Keratinocyte (primary cell): ENCODE measurements at regions not wholly inside any gene's neighbourhood (a gene's known extent, or its start where the extent isn't known, plus 50 kb on each side); places are given as distances from the start of the nearest gene placed in this dataset.

Experiments
- DNase-seq: peaks from one replicate; pipeline ENCODE4 v3.0.0-alpha.2; 2011; ENCODE audit warnings: low read depth, missing footprints, low spot score
- FAIRE-seq: peaks from 2 replicates; lab custom pipeline; 2011; peaks lifted over from hg19 to GRCh38; lab: Jason Lieb, UNC
- H2AFZ ChIP-seq: 2 replicates; pipeline ENCODE4 v1.6.0; 2012; ENCODE audit warnings: low read length, control low read depth, inconsistent platforms; ENCODE audit not compliant: control insufficient read depth
- H3K27ac ChIP-seq: 2 replicates; pipeline ENCODE4 v1.5.1; 2011; ENCODE audit warnings: low read length; ENCODE audit not compliant: control insufficient read depth, insufficient read depth
- H3K27me3 ChIP-seq: 3 replicates; pipeline ENCODE4 v1.6.0; 2011; ENCODE audit warnings: low read length; ENCODE audit not compliant: control insufficient read depth, insufficient read depth; ENCODE audit errors: extremely low read depth
- H3K36me3 ChIP-seq, 2 experiments: 2 replicates in 1 of 2; 3 replicates in 1 of 2; pipeline ENCODE4 v1.5.1; 2011; ENCODE audit warnings: low read length in 2 of 2, mild to moderate bottlenecking in 1 of 2; ENCODE audit not compliant: control insufficient read depth in 2 of 2, insufficient read depth in 2 of 2; ENCODE audit errors: extremely low read depth in 1 of 2
- H3K4me1 ChIP-seq: 3 replicates; pipeline ENCODE4 v1.5.1; 2011; ENCODE audit warnings: low read length; ENCODE audit not compliant: control insufficient read depth, insufficient read depth; ENCODE audit errors: extremely low read depth
- H3K4me2 ChIP-seq: 3 replicates; pipeline ENCODE4 v1.6.0; 2011; ENCODE audit warnings: low read depth, low read length; ENCODE audit not compliant: control insufficient read depth, insufficient read depth; ENCODE audit errors: extremely low read depth
- H3K4me3 ChIP-seq, 3 experiments: fragments of 200-600 bp in 1 of 3; sonication (generic) in 1 of 3; 2 replicates in 2 of 3; 3 replicates in 1 of 3; pipeline ENCODE4 v1.5.1; 2011 to 2016; ENCODE audit warnings: low read length in 3 of 3, mild to moderate bottlenecking in 3 of 3, control low read depth in 2 of 3, inconsistent platforms in 1 of 3, low read depth in 1 of 3, mixed read lengths in 1 of 3, mixed run types in 1 of 3, moderate library complexity in 1 of 3; ENCODE audit not compliant: control insufficient read depth in 2 of 3, insufficient read depth in 2 of 3; ENCODE audit errors: extremely low read depth in 1 of 3
- H3K79me2 ChIP-seq: 2 replicates; pipeline ENCODE4 v1.6.0; 2012; ENCODE audit warnings: low read length; ENCODE audit not compliant: control insufficient read depth, insufficient read depth
- H3K9ac ChIP-seq: 3 replicates; pipeline ENCODE4 v1.6.0; 2011; ENCODE audit warnings: low read length; ENCODE audit not compliant: control insufficient read depth, insufficient read depth; ENCODE audit errors: extremely low read depth
- H3K9me1 ChIP-seq: 3 replicates; pipeline ENCODE4 v1.6.0; 2011; ENCODE audit warnings: low read length; ENCODE audit not compliant: control insufficient read depth, insufficient read depth; ENCODE audit errors: extremely low read depth
- H3K9me3 ChIP-seq: 2 replicates; pipeline ENCODE4 v1.5.1; 2012; ENCODE audit warnings: low read depth, low read length; ENCODE audit not compliant: control insufficient read depth
- H4K20me1 ChIP-seq: 3 replicates; pipeline ENCODE4 v1.6.0; 2011; ENCODE audit warnings: low read length; ENCODE audit not compliant: control insufficient read depth, insufficient read depth; ENCODE audit errors: extremely low read depth
- CTCF ChIP-seq, 3 experiments: IDR thresholded peaks in 1 of 3; conservative IDR thresholded peaks in 1 of 3; optimal IDR thresholded peaks in 1 of 3; 2 replicates in 2 of 3; 3 replicates in 1 of 3; pipeline versions ENCODE3 to v1.5.1; 2011; ENCODE audit warnings: low read length in 3 of 3, mild to moderate bottlenecking in 3 of 3, moderate library complexity in 2 of 3, control low read depth in 1 of 3, inconsistent platforms in 1 of 3; ENCODE audit not compliant: insufficient read depth in 2 of 3; ENCODE audit errors: extremely low read depth in 1 of 3
- EZH2 ChIP-seq: IDR thresholded peaks from one replicate; pipeline ENCODE4 v1.6.1; 2012; ENCODE audit warnings: inconsistent platforms, mild to moderate bottlenecking, low read length, moderate library complexity
- dilution Hi-C: fragments of 300-500 bp; cut with MboI; formaldehyde crosslinking; loops from one replicate; pipeline ENCODE4 v1.7.0; 2020; ENCODE audit warnings: low sequenced_read_pairs; ENCODE audit not compliant: extremely low pct_ligation_motif_present

DNA sequence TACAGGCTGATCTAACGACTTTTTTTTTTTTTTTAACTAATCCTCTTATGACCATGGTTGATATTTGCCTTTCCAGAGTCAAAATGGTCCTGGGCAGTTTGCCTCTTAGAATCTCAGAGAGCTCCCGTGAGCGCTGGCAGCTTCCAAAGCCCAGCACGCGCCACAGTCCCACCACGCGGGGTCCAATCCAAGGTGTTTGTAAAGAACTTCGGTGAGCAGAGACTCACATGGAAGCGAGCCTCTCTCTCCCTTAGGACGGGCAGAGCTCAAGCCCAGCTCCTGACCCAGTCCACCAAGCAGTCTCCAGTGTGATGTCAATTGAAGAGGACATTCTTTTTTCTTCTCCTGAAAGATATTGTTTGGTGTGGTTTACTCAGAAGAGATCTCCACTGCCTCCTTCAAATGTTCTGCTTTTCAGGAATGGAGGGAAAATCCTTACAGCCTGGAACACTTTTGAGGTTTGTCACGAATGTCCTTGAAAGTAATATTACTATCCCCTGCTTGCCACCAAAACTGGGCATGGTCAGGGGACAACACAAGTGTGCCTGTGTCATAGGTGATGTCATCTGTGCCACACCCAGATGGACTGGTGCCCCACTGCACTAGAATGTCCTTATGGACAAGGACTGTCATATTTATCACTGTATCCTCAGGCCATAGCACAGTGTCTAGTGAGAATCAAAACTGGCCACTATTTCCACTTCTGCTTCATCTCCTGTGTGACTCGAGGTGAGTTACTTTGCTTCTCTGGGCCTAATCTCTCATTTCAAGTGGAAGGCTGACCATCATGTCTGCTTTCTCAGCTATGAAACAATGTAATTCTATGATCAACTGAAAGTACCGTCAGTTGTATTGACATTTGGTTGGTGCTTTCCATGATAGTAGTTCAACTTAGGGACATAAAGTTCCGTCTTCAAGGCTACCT lies 97.4 kb upstream of the EDEM3 start:
- FAIRE-seq (no peak), DNase-seq (no peak)
- Histone ChIP-seq H3K9ac (no peak overlapping the region), H2AFZ (no peak overlapping the region), H3K4me2 (no peak overlapping the region), H3K27ac (no peak overlapping the region), H3K9me3 (no peaks in the 10 kb centered on the region), H3K27me3 (no peaks in the 10 kb centered on the region), H3K36me3 (peaks cover 0 to 5% of the 10 kb centered on the region in 2 experiments), H3K4me1 (no peaks in the 10 kb centered on the region), H3K79me2 (no peaks in the 10 kb centered on the region), H3K4me3 (no peak overlapping the region), H3K9me1 (no peaks in the 10 kb centered on the region), H4K20me1 (no peaks in the 10 kb centered on the region)
- dilution Hi-C loops: no loop called here
- TF ChIP-seq EZH2: no peak
- no peak for TF ChIP-seq CTCF (optimal IDR thresholded peaks at IDR 0.05 in 1 of 3, IDR thresholded peaks at IDR 0.05 in 1 of 3, conservative IDR thresholded peaks at IDR 0.05 in 1 of 3; ENCODE audit: extremely low read depth in 1 of 3, insufficient read depth in 2 of 3, low read length in 3 of 3)

GRCh38 chr1:184843732-184844495 lies 89.3 kb upstream of the EDEM3 start:
- Histone ChIP-seq H3K27me3 (no peaks in the 10 kb centered on the region), H3K4me2 (no peak overlapping the region), H3K9me1 (no peaks in the 10 kb centered on the region), H4K20me1 (no peaks in the 10 kb centered on the region), H3K9me3 (no peaks in the 10 kb centered on the region), H3K27ac (no peak overlapping the region), H3K36me3 (no peaks in the 10 kb centered on the region), H2AFZ (no peak overlapping the region), H3K4me1 (peaks cover 2% of the 10 kb centered on the region), H3K79me2 (no peaks in the 10 kb centered on the region), H3K4me3 (no peak overlapping the region), H3K9ac (no peak overlapping the region)
- DNase-seq (no peak), FAIRE-seq (no peak)
- dilution Hi-C loops: no loop called here
- TF ChIP-seq EZH2: no peak
- TF ChIP-seq CTCF (optimal IDR thresholded peaks at IDR 0.05 in 1 of 3, IDR thresholded peaks at IDR 0.05 in 1 of 3, conservative IDR thresholded peaks at IDR 0.05 in 1 of 3; ENCODE audit: extremely low read depth in 1 of 3, insufficient read depth in 2 of 3, low read length in 3 of 3): no peak
